HCT116 (cell line): ENCODE measurements at regions not wholly inside any gene's neighbourhood (a gene's known extent, or its start where the extent isn't known, plus 50 kb on each side); places are given as distances from the start of the nearest gene placed in this dataset.

Source experiments
- ATAC-seq: fragments of 200-7000 bp; cut with Tn5 transposase; 2 replicates; pipeline ENCODE4 v1.9.1; 2020; ENCODE audit warnings: mild to moderate bottlenecking, moderate library complexity
- BruUV-seq: library from RNA; stranded (reverse); fragments of 400-500 nt; replicated peaks from 2 replicates; lab custom pipeline; 2021; lab: Mats Ljungman, UMichigan
- CTCF ChIA-PET: fragments of 300-600 bp; sonication (Branson Sonifier 250); formaldehyde crosslinking; loops from one replicate; lab custom pipeline; 2021; ENCODE audit warnings: antibody characterized with exemption; lab: Charles Lee
- POLR2A ChIA-PET: fragments of 300-600, 350-600 bp; sonication (Branson Sonifier 250); formaldehyde crosslinking; loops from one replicate; lab custom pipeline; 2021; ENCODE audit warnings: antibody characterized with exemption; lab: Charles Lee
- RAD21 ChIA-PET, 2 experiments: fragments of 300-600 bp; sonication (Branson Sonifier 250); formaldehyde crosslinking; loops; one replicate each; lab custom pipeline; 2023; ENCODE audit warnings: low total read pairs in 2 of 2; ENCODE audit not compliant: uncharacterized antibody in 2 of 2, unreplicated experiment in 2 of 2, low non-redundant PET in 1 of 2; lab: Charles Lee
- DNase-seq: peaks from one replicate; pipeline ENCODE4 v3.0.0-alpha.2; 2010; ENCODE audit warnings: low read depth, low spot score
- H2AFZ ChIP-seq: fragments of 200-600 bp; shearing (Covaris generic), sonication (generic); 2 replicates; pipeline ENCODE4 v1.6.1; 2017; ENCODE audit warnings: low read depth, mixed run types, mixed read lengths, antibody characterized with exemption, low read length; ENCODE audit not compliant: poor library complexity, severe bottlenecking
- H3K27ac ChIP-seq: 2 replicates; pipeline ENCODE4 v1.5.1; 2012; ENCODE audit warnings: low read depth, low read length
- H3K27me3 ChIP-seq: fragments of 200-600 bp; sonication (generic); 2 replicates; pipeline ENCODE4 v1.6.1; 2016; ENCODE audit warnings: mixed run types, low read length, mixed read lengths; ENCODE audit not compliant: insufficient read depth
- H3K36me3 ChIP-seq, 2 experiments: fragments of 200-500 bp in 1 of 2; fragments of 200-600 bp in 1 of 2; sonication (Bioruptor generic) in 1 of 2; sonication (generic) in 1 of 2; 2 replicates each; pipeline versions ENCODE4 v1.5.1 to v1.6.1; 2014 to 2016; ENCODE audit warnings: low read length in 2 of 2, inconsistent platforms in 1 of 2, mixed read lengths in 1 of 2, mixed run types in 1 of 2; ENCODE audit not compliant: insufficient read depth in 2 of 2, control insufficient read depth in 1 of 2
- H3K4me1 ChIP-seq, 2 experiments: fragments of 200-600 bp in 1 of 2; sonication (generic) in 1 of 2; 2 replicates each; pipeline versions ENCODE4 v1.5.1 to v1.6.1; 2012 to 2017; ENCODE audit warnings: low read length in 2 of 2, inconsistent platforms in 1 of 2, mild to moderate bottlenecking in 1 of 2, mixed read lengths in 1 of 2, mixed run types in 1 of 2, moderate library complexity in 1 of 2; ENCODE audit not compliant: insufficient read depth in 2 of 2, control insufficient read depth in 1 of 2
- H3K4me2 ChIP-seq: fragments of 200-600 bp; sonication (generic); 2 replicates; pipeline ENCODE4 v1.6.1; 2017; ENCODE audit warnings: mixed run types, low read length, mixed read lengths
- H3K4me3 ChIP-seq, 2 experiments: fragments of 200-600 bp in 1 of 2; sonication (generic) in 1 of 2; replicated peaks in 1 of 2; 2 replicates each; pipeline ENCODE4 v1.5.1; 2011 to 2016; ENCODE audit warnings: low read length in 2 of 2, control low read depth in 1 of 2, low read depth in 1 of 2, mild to moderate bottlenecking in 1 of 2, mixed read lengths in 1 of 2, mixed run types in 1 of 2
- H3K79me2 ChIP-seq: fragments of 200-600 bp; sonication (generic); 2 replicates; pipeline ENCODE4 v1.6.1; 2017; ENCODE audit warnings: mild to moderate bottlenecking, mixed run types, low read length, moderate library complexity, mixed read lengths; ENCODE audit not compliant: insufficient read depth
- H3K9ac ChIP-seq: fragments of 200-600 bp; sonication (generic); 2 replicates; pipeline ENCODE4 v1.6.1; 2016; ENCODE audit warnings: low read length, mixed read lengths
- H3K9me2 ChIP-seq: fragments of 200-600 bp; sonication (generic), shearing (Covaris generic); 2 replicates; pipeline ENCODE4 v1.6.1; 2017; ENCODE audit warnings: mixed run types, mild to moderate bottlenecking, moderate library complexity; ENCODE audit not compliant: insufficient read depth
- H3K9me3 ChIP-seq, 2 experiments: fragments of 200-500 bp in 1 of 2; fragments of 200-600 bp in 1 of 2; sonication (Bioruptor generic) in 1 of 2; sonication (generic) in 1 of 2; 2 replicates each; pipeline ENCODE4 v1.6.1; 2014 to 2017; ENCODE audit warnings: low read length in 2 of 2, mixed read lengths in 2 of 2, inconsistent platforms in 1 of 2, low read depth in 1 of 2, mild to moderate bottlenecking in 1 of 2, mixed run types in 1 of 2, moderate library complexity in 1 of 2; ENCODE audit not compliant: control insufficient read depth in 1 of 2, insufficient read depth in 1 of 2
- H4K20me1 ChIP-seq: fragments of 200-600 bp; sonication (generic), shearing (Covaris generic); 2 replicates; pipeline ENCODE4 v1.6.1; 2017; ENCODE audit warnings: mixed run types, mild to moderate bottlenecking, moderate library complexity; ENCODE audit not compliant: insufficient read depth
- CBX3 ChIP-seq: IDR thresholded peaks from 2 replicates; pipeline ENCODE4 v1.6.1; 2012; ENCODE audit warnings: low read depth
- EGR1 ChIP-seq: IDR thresholded peaks from 2 replicates; pipeline ENCODE4 v1.6.1; 2012; ENCODE audit warnings: low read depth
- POLR2AphosphoS5 ChIP-seq: IDR thresholded peaks from 2 replicates; pipeline ENCODE4 v1.6.1; 2011; ENCODE audit warnings: mild to moderate bottlenecking, low read depth, low read length, moderate library complexity
- RAD21 ChIP-seq: IDR thresholded peaks from 2 replicates; pipeline ENCODE4 v1.6.1; 2012; ENCODE audit warnings: low read depth, mild to moderate bottlenecking
- SRF ChIP-seq: IDR thresholded peaks from 2 replicates; pipeline ENCODE4 v1.6.1; 2012; ENCODE audit warnings: low read depth
- ZFX ChIP-seq: fragments of 450-650 bp; IDR thresholded peaks from 2 replicates; pipeline ENCODE4 v1.6.1; 2017
- intact Hi-C: fragments of 100-400 bp; cut with micrococcal nuclease; formaldehyde crosslinking; loops from 2 replicates; pipeline ENCODE4 v1.10.0; 2022
- TF ChIP-seq, protein P1 (sequence below), 3 experiments: fragments of 200-600 bp in 1 of 3; sonication (generic) in 1 of 3; IDR thresholded peaks in 2 of 3; conservative IDR thresholded peaks in 1 of 3; 2 replicates each; pipeline ENCODE4 v1.5.1; 2012 to 2017; ENCODE audit warnings: low read depth in 2 of 3, low read length in 2 of 3, antibody characterized with exemption in 1 of 3, borderline replicate concordance in 1 of 3, control low read depth in 1 of 3, mild to moderate bottlenecking in 1 of 3, mixed read lengths in 1 of 3, mixed run types in 1 of 3, moderate library complexity in 1 of 3; ENCODE audit not compliant: insufficient read depth in 1 of 3

DNA sequence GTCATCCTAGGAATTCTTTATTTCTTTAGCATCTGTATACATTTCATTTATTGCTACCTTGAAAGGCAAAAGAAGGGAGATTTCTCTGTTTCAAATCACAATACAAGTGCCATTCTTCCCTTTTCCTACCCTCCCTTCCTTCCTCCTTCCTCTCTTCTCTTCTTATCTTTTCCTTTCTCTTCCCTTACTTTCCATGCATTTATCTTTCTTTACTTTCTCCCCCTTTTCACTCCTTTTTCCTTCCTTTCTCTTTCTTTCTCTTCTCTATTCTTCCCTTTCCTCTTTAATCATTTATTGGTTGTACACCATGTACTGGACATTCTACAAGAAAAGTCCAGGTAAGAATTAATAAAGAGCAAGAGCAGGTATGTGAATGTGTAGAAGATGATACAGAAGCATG is 251.0 kb upstream of the PEX5L start:
- POLR2A ChIA-PET: no interaction called here
- Histone ChIP-seq H3K4me2 (no peak overlapping the region), H3K27ac (no peak overlapping the region), H3K4me1 (no peaks in the 10 kb centered on the region), H3K9ac (no peak overlapping the region), H4K20me1 (no peaks in the 10 kb centered on the region), H3K9me3 (no peaks in the 10 kb centered on the region), H3K27me3 (peaks cover 3% of the 10 kb centered on the region; the same call in 1 of the 2 replicates), H2AFZ (no peak overlapping the region), H3K79me2 (no peaks in the 10 kb centered on the region), H3K9me2 (no peaks in the 10 kb centered on the region), H3K4me3 (no peak overlapping the region), H3K36me3 (no peaks in the 10 kb centered on the region)
- CTCF ChIA-PET: no interaction called here
- BruUV-seq: no TSS peak
- intact Hi-C loops: no loop called here
- ATAC-seq (no peak), DNase-seq (no peak)
- RAD21 ChIA-PET: no interaction called here
- TF ChIP-seq RAD21 (no peak), CBX3 (no peak)

DNA sequence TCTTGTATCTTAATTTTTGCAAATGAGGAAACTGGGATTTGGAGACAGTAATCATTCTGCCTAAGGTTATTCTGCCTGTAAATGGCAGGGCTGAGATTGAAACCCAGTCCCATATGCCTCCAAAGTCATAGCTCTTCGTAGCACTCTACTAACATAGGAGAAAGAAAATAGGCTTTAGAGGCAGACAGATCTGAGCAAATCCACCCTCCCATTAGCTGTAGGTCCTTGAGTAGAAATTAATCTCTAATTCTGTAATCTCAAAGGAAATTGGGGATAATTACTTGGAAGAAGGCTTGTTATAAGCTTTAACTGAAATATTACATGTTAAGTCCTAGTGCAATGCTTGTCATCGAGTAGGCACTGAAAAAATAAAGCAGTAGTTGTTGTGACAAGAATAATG is 252.1 kb upstream of the PEX5L start:
- no peaks in the 10 kb centered on the region for H3K79me2 ChIP-seq
- peaks cover 3% of the 10 kb centered on the region; the same call in 1 of the 2 replicates for H3K27me3 ChIP-seq
- H3K9me2 ChIP-seq: no peaks in the 10 kb centered on the region
- no peak overlapping the region for H2AFZ ChIP-seq
- no peaks in the 10 kb centered on the region for H3K9me3 ChIP-seq
- H3K27ac ChIP-seq: no peak overlapping the region
- no peaks in the 10 kb centered on the region for H3K4me1 ChIP-seq
- H3K4me2 ChIP-seq: no peak overlapping the region
- ChIA-PET RAD21 (no interaction called here), POLR2A (no interaction called here), CTCF (no interaction called here)
- ATAC-seq: no peak
- intact Hi-C loops: no loop called here
- DNase-seq: no peak
- no TSS peak for BruUV-seq
- H4K20me1 ChIP-seq: no peaks in the 10 kb centered on the region
- no peak overlapping the region for H3K4me3 ChIP-seq
- H3K36me3 ChIP-seq: no peaks in the 10 kb centered on the region
- no peak for TF ChIP-seq ZFX
- TF ChIP-seq CBX3: no peak
- TF ChIP-seq, protein P1, sequence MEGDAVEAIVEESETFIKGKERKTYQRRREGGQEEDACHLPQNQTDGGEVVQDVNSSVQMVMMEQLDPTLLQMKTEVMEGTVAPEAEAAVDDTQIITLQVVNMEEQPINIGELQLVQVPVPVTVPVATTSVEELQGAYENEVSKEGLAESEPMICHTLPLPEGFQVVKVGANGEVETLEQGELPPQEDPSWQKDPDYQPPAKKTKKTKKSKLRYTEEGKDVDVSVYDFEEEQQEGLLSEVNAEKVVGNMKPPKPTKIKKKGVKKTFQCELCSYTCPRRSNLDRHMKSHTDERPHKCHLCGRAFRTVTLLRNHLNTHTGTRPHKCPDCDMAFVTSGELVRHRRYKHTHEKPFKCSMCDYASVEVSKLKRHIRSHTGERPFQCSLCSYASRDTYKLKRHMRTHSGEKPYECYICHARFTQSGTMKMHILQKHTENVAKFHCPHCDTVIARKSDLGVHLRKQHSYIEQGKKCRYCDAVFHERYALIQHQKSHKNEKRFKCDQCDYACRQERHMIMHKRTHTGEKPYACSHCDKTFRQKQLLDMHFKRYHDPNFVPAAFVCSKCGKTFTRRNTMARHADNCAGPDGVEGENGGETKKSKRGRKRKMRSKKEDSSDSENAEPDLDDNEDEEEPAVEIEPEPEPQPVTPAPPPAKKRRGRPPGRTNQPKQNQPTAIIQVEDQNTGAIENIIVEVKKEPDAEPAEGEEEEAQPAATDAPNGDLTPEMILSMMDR (IDR thresholded peaks at IDR 0.05 in 2 of 3, conservative IDR thresholded peaks at IDR 0.05 in 1 of 3; ENCODE audit: borderline replicate concordance in 1 of 3, insufficient read depth in 1 of 3, low read depth in 2 of 3, low read length in 2 of 3): no peak
- no peak for TF ChIP-seq RAD21
- no peak for TF ChIP-seq SRF
- no peak for TF ChIP-seq EGR1
- TF ChIP-seq POLR2AphosphoS5: no peak
- TF ChIP-seq, all 23 proteins: peak for 0
- no peak overlapping the region for H3K9ac ChIP-seq
